Aorta (tissue), 5 donors: ENCODE measurements at regions not wholly inside any gene's neighbourhood (a gene's known extent, or its start where the extent isn't known, plus 50 kb on each side); places are given as distances from the start of the nearest gene placed in this dataset.
"Not testable (repeated sequence)": the region's sequence is repeated elsewhere in the genome, so short reads cannot be mapped to it uniquely, and the experiment has no call there.

ENCODE experiments used
- ATAC-seq: fragments of 200-7000 bp; cut with Tn5 transposase; one replicate; pipeline ENCODE4 v1.9.1; 2022; ENCODE audit warnings: moderate library complexity; ENCODE audit not compliant: low FRiP score
- DNase-seq, 2 donors: peaks; one replicate each; pipeline ENCODE4 v3.0.0-alpha.2; 2020
- H3K27ac ChIP-seq, 2 donors: one replicate each; pipeline ENCODE4 v1.5.1; 2013; ENCODE audit warnings: low read length in 2 of 2, mild to moderate bottlenecking in 2 of 2, moderate library complexity in 2 of 2, control low read depth in 1 of 2, inconsistent platforms in 1 of 2, low read depth in 1 of 2
- H3K27me3 ChIP-seq, 2 donors: one replicate each; pipeline ENCODE4 v1.6.1; 2013; ENCODE audit warnings: control low read depth in 1 of 2, low read length in 1 of 2, mild to moderate bottlenecking in 1 of 2, moderate library complexity in 1 of 2; ENCODE audit not compliant: insufficient read depth in 2 of 2, control insufficient read depth in 1 of 2
- H3K36me3 ChIP-seq, 2 donors: one replicate each; pipeline ENCODE4 v1.6.1; 2013; ENCODE audit warnings: control low read depth in 1 of 2, low read length in 1 of 2, mild to moderate bottlenecking in 1 of 2; ENCODE audit not compliant: insufficient read depth in 2 of 2, control insufficient read depth in 1 of 2
- H3K4me1 ChIP-seq, 2 donors: one replicate each; pipeline ENCODE4 v1.6.1; 2013; ENCODE audit warnings: low read length in 2 of 2, control low read depth in 1 of 2, mild to moderate bottlenecking in 1 of 2, moderate library complexity in 1 of 2; ENCODE audit not compliant: insufficient read depth in 2 of 2, control insufficient read depth in 1 of 2
- H3K4me3 ChIP-seq, 2 donors: one replicate each; pipeline ENCODE4 v1.5.1; 2013; ENCODE audit warnings: low read length in 2 of 2, control low read depth in 1 of 2, mild to moderate bottlenecking in 1 of 2
- H3K9me3 ChIP-seq: one replicate; pipeline ENCODE4 v1.6.1; 2013; ENCODE audit warnings: mild to moderate bottlenecking, low read length; ENCODE audit not compliant: control insufficient read depth
- WGBS, 2 donors: extraction: QIAGEN DNeasy Blood & Tissue Kit; methylation state at CpG; one replicate each; pipeline ENCODE4 v1.1.7; 2013; 5-methylcytosine and 5-hydroxymethylcytosine counted together
- intact Hi-C, 2 donors: fragments of 100-400 bp; cut with DNase I; formaldehyde crosslinking; loops; one replicate each; pipeline versions ENCODE4 v1.14.2 to v1.15.0; 2022
- donor health status: healthy with polysubstance abuse.
- donor health status: Bipolar disorder and iron deficiency.
- donor health status: DM: no; HTN: no; CAD: no.
- donor health status: DM: no; HTN: no; CAD: no.
- donor health status: DM: yes; HTN: yes; CAD: no.

DNA sequence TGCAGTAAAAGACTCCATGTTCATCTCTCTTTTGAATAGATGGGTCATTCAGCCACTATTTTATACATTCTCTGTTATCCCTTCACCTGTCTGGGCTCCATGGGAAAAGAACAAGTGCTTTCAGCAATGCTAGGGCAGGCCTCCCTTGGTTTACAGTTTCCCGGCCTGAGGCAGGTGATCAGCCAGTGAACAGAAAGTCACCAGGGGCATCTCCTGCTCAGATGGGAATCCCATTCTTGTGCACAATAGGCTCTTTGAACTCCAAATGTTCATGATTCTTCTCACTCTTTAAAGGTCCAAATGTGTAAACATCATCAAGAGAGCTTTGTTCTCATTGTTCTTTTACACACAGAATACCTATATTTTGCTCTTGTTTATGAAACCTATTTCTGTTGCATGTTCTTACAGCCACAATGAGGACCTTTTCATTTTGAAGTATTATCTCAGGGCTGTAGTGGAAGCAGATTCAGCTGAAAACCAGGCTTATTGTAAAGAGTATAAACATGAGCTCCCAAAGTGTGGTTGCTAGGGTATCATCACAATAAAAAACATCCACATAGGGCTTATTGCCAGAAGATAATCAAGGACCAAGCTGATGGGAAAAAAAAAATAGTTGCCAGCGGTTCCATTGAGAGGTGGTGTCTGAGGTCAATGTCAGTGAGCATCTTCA lies 267.1 kb upstream of the SGK1 start:
- Histone ChIP-seq H3K4me1 (no peaks in the 10 kb centered on the region), H3K36me3 (no peaks in the 10 kb centered on the region), H3K9me3 (no peaks in the 10 kb centered on the region), H3K4me3 (no peak overlapping the region), H3K27me3 (no peaks in the 10 kb centered on the region), H3K27ac (no peak overlapping the region)
- 83 to 94% methylated on average over 2 of the region's 2 CpGs for WGBS, 2 donors
- ATAC-seq: no peak
- no peak for DNase-seq
- intact Hi-C loops: no loop called here

DNA sequence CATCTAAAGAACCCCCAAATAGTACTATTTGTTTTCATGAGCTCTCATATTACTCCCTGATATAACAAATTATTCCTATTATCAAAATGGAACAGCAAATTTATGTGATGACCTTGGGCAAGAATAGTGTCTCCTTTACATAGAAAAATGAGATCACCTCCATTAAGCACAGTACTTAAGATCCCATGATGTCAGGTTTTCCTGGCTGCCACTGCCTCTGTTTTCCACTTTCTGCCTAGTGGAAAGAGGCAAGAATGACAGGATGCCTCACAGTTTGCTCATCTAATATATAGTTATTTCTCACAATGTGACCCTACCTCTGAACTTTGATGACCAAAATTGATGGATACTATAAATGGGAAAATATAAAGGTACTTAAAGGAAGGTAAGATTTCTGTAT lies 260.1 kb upstream of the SGK1 start:
- Histone ChIP-seq H3K27me3 (no peaks in the 10 kb centered on the region), H3K36me3 (no peaks in the 10 kb centered on the region), H3K4me3 (no peak overlapping the region), H3K27ac (no peak overlapping the region), H3K4me1 (no peaks in the 10 kb centered on the region), H3K9me3 (no peaks in the 10 kb centered on the region)
- intact Hi-C loops: no loop called here
- DNase-seq (no peak), ATAC-seq (no peak)

DNA sequence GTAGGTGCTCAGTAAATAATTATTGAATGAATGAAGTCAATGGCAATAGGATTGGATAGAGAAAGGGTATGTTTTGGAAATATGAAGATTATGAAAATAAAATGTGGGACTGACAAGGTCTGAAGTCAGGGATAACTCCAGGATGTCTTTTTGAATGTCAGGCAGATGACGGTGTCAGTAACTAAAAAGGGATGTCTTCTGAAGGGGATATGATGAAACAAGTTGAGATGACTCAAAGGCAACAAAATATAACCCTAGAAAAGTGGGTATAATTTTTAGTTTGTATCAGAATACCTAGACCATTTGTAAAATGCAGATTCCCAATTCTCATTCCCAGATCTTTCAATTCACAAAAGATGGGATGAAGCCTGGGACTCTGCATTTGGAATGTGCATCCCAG lies 257.3 kb upstream of the SGK1 start:
- no peaks in the 10 kb centered on the region for H3K36me3 ChIP-seq
- H3K9me3 ChIP-seq: no peaks in the 10 kb centered on the region
- no peak for ATAC-seq
- no peak overlapping the region for H3K4me3 ChIP-seq
- intact Hi-C loops: no loop called here
- no peaks in the 10 kb centered on the region for H3K4me1 ChIP-seq
- DNase-seq: no peak
- H3K27me3 ChIP-seq: no peaks in the 10 kb centered on the region
- 0 to 44% methylated on average over 1 of the region's 1 CpG for WGBS, 2 donors
- H3K27ac ChIP-seq: no peak overlapping the region

DNA sequence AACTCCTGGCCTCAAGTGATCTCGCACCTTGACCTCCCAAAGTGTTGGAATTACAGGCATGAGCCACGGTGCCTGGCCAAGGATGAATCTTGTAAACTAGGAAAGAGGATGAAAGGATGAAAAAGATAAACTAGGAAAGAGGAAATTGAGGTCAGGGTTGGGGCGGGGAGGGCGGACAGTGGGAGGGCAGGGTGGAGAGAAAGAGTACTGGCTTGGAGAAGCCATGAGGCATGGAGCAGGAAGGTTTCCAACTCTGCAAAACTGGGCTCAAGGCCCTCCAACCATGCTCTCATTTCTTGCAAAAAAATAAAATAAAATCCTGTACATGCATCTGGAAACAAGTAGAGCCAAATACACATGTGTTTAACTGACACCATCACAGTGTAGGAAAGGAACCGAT lies 256.6 kb upstream of the SGK1 start:
- no peak for ATAC-seq
- H3K27ac ChIP-seq: no peak overlapping the region
- DNase-seq: no peak
- H3K4me3 ChIP-seq: no peak overlapping the region
- no peaks in the 10 kb centered on the region for H3K9me3 ChIP-seq
- no peaks in the 10 kb centered on the region for H3K27me3 ChIP-seq
- WGBS, 2 donors: 89 to 93% methylated on average over 5 of the region's 5 CpGs
- H3K4me1 ChIP-seq: no peaks in the 10 kb centered on the region
- H3K36me3 ChIP-seq: no peaks in the 10 kb centered on the region
- intact Hi-C loops: no loop called here

DNA sequence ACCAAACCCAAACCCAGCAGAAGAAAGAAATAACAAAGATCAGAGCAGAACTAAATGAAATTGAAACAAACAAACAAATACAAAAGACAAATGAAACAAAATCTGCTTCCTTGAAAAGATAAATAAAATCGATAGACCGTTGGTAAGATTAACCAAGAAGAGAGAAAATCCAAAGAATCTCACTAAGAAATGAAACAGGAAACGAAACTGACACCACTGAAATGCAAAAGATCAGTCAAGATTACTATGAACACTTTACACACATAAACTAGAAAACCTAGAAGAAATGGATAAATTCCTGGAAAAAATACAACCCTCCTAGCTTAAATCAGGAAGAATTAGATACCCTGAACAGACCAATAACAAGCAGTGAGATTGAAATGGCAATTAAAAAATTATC lies 252.1 kb upstream of the SGK1 start:
- H3K27me3 ChIP-seq, H3K27ac ChIP-seq, intact Hi-C loops, H3K4me1 ChIP-seq, DNase-seq, H3K9me3 ChIP-seq, H3K36me3 ChIP-seq, ATAC-seq, H3K4me3 ChIP-seq: not testable (repeated sequence)
- 80% methylated on average over 3 of the region's 3 CpGs for whole genome bisulfite sequencing, 2 donors

DNA sequence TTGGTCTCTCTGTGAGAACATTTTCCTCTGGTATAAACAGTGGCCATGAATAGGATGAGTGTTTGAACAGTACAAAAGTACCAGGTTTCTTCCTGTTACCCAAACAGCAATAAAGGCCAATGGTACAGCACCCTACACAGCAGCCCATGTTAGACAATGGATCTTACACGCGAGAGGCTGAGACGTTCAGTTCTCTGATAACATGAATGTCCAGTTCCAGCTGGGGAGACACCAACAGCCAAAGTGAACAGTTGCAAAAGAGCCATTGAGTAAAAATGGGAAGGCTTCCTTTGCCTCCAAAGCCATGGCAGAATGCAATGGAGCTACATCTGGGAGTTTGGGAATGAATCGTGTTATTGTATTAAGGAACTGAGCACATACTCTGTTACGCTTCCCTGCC lies 246.8 kb upstream of the SGK1 start:
- Histone ChIP-seq H3K36me3 (no peaks in the 10 kb centered on the region), H3K27me3 (peaks cover 0 to 3% of the 10 kb centered on the region in 2 donors), H3K27ac (no peak overlapping the region), H3K4me1 (no peaks in the 10 kb centered on the region), H3K4me3 (no peak overlapping the region), H3K9me3 (no peaks in the 10 kb centered on the region)
- DNase-seq (no peak), ATAC-seq (no peak)
- WGBS, 2 donors: 86 to 90% methylated on average over 5 of the region's 5 CpGs
- intact Hi-C loops: no loop called here

DNA sequence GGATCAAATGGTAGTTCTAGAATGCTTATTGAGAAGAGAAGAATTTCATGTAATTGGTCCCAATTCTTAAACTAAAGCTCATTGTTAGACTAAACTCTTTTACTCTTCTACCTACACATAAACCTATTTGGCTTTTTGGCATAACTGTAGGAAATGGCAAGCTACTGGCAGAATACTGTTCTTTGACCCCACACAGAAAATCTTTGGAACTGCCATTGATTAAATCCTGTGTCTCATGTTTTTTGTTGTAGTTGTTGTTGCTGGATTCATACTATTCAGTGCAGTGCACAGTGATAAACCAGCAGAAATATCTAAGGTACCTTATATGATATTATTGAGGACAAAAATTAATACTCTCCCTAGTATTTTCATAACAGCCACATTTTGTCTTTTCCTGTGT lies 242.1 kb upstream of the SGK1 start:
- H3K9me3 ChIP-seq: no peaks in the 10 kb centered on the region
- ATAC-seq: no peak
- no peaks in the 10 kb centered on the region for H3K4me1 ChIP-seq
- H3K36me3 ChIP-seq: no peaks in the 10 kb centered on the region
- no peak overlapping the region for H3K27ac ChIP-seq
- DNase-seq: no peak
- intact Hi-C loops: no loop called here
- H3K27me3 ChIP-seq: no peaks in the 10 kb centered on the region
- H3K4me3 ChIP-seq: no peak overlapping the region

DNA sequence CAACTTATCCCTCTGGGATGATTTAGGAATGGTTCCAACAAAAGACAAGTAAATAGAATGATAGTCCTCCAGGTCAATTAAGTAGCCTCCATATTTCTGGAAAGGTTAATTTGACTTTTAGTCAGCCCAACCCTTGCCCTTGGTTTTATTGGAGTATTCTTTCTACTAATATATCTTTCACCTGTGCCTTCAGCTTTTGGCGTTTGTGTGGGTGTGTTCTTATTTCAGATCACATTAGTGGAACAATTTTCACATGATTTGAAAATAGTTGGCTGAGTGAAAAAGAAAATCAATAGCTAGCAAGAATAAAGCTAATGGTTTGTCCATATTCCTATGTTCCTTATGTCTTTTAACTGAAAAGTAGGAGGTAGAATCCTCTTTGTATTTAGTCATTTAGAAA lies 239.6 kb upstream of the SGK1 start:
- WGBS, 2 donors: 89 to 94% methylated on average over 1 of the region's 1 CpG
- Histone ChIP-seq H3K4me3 (no peak overlapping the region), H3K36me3 (no peaks in the 10 kb centered on the region), H3K27ac (no peak overlapping the region), H3K9me3 (no peaks in the 10 kb centered on the region), H3K4me1 (no peaks in the 10 kb centered on the region), H3K27me3 (no peaks in the 10 kb centered on the region)
- intact Hi-C loops: no loop called here
- ATAC-seq (no peak), DNase-seq (no peak)

DNA sequence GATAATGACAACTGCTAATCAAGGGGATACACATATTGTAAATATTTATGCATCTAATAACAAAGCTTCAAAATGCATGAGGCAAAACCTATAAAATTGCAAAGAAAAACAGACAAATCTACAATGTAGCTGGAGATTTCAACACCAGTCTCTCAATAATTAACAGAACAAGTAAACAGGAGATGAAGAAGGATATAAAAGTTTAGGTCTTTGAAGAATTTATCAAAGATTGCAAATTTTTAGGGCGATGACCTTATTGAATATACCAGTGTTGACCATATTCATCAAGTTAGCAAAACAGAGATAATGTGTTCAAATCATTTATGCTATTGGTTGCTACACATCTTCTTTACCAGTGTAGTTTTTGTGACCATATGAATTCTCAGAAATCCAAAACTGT lies 237.8 kb upstream of the SGK1 start:
- intact Hi-C loops: no loop called here
- no peaks in the 10 kb centered on the region for H3K9me3 ChIP-seq
- no peaks in the 10 kb centered on the region for H3K27me3 ChIP-seq
- 93% methylated on average over 1 of the region's 1 CpG for WGBS, 2 donors
- H3K4me1 ChIP-seq: no peaks in the 10 kb centered on the region
- DNase-seq: no peak
- no peak overlapping the region for H3K4me3 ChIP-seq
- H3K36me3 ChIP-seq: no peaks in the 10 kb centered on the region
- ATAC-seq: no peak
- no peak overlapping the region for H3K27ac ChIP-seq
